Right renal pelvis (tissue), 4 donors: ENCODE measurements at regions not wholly inside any gene's neighbourhood (a gene's known extent, or its start where the extent isn't known, plus 50 kb on each side); places are given as distances from the start of the nearest gene placed in this dataset.
"Not testable (repeated sequence)": the region's sequence is repeated elsewhere in the genome, so short reads cannot be mapped to it uniquely, and the experiment has no call there.

Source experiments
- DNase-seq, 4 donors: peaks; one replicate each; pipeline ENCODE4 v3.0.0-alpha.2; 2013; ENCODE audit warnings: low read depth in 4 of 4, low spot score in 3 of 4, missing footprints in 1 of 4

DNA sequence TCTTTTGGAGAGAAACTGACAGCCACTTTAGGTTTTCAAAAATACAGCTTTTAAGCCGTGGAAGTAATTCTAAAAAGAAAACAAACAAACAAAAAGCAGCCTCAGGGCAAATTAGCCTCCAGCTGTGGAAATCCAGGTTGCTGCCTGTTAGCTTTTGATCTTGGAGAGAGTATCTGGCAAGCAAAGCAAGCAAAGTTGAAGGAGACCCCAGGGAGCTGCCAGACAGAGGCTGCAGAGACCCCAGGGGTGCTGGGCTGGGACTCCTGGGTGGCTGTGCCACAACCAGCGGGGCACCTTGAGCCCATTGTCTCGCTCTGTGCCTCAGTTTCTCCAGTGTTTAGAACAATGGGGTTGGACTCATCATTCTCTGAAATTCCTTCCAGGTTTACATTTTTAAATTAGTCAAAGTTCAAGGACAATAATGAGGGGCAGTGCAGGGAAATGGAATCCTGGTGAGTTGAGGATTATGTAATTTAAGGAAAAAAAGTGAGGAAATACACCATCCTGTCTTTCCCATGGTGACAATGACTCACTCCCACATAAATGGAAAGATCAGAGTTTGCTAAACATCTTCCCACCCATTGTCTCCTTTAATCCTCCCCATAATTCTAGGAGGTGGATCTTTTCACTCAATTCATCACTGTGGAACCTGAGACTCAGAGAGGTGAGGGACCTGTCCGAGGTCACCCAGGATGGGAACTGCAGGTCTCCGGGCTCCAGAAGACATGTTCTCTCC is 480.5 kb downstream of the MATN1 start:
- no peak for DNase-seq

GRCh38 chr1:30242168-30242567 is 481.2 kb downstream of the MATN1 start:
- DNase-seq, result peak; percentile 5 to 44 (median 18)

GRCh38 chr1:30241681-30242080 is 481.7 kb downstream of the MATN1 start:
- no peak for DNase-seq

- DNase-seq, result no peak
Measured at GRCh38 chr1:30234091-30234490, 489.3 kb downstream of the MATN1 start.

DNA sequence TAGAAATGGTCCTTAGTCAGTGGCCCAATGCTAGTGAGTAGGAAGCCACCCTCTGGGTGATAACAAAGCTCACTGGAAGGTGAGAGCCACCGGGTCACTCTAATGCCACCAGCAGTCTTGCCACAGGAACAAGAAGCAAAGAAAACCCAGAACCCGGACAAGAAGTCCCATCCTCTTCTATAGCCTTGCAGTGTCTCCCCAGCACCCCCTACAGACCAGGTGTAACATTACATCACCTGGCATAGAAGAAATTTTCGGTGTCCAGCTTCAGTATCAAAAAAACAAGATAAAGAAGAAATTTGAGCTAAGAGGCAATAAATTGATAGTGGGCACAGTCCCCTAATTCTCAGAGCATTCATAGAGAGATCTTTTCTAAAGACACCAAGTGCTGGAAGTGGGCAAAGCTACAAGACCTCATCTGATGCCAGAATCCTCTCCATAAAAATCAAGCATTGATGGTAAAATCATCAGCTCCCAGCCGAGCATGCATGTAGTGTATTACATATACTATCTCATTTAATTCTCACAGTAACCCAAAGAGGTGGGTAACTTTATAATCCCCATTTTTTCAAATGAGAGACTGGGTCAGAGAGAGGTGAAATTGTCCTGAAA is 491.0 kb downstream of the MATN1 start:
- DNase-seq, result no peak

- no peak for DNase-seq
Measured at GRCh38 chr1:30229960-30230359, 493.4 kb downstream of the MATN1 start.

GRCh38 chr1:30229557-30229956 is 493.8 kb downstream of the MATN1 start:
- DNase-seq, result no peak

- no peak for DNase-seq
Measured at GRCh38 chr1:30226648-30227047, 496.7 kb downstream of the MATN1 start.

- DNase-seq, result no peak
Measured at GRCh38 chr1:30225357-30225756, 498.0 kb downstream of the MATN1 start.

DNA sequence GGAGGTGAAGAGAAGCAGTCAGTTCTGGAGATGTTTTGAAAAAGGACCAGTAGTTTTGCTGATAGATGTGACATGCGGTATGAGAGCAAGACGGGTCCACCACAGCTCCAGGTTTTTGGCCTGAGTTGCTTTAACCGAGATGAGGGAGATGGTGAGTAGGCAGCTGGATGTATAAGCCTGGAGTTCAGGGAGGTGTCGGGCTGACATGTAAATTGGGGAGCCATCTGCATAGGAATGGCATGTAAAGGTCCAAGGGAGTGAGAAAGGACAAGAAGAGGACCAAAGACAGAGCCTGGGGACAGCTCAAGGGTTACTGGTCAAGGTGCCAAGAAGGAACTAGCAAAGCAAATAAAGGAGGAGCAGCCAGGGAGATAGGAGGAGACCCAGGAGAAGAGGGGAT is 503.7 kb downstream of the MATN1 start:
- no peak for DNase-seq

GRCh38 chr1:30218438-30218837 is 504.9 kb downstream of the MATN1 start:
- no peak for DNase-seq

DNA sequence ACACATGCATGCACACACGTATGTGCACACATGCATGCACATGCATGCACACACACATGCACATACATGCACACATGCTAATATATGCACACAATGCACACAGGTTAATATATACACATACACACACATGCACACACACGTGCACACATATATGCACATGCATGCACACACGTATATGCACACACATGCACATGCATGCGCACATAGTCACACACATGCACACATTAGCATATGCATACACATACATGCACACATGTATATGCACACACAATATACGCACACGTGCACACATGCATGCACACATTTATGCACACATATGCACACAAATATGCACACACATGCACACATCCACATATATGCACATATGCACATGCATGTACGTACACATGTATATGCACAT is 506.8 kb downstream of the MATN1 start:
- no peak for DNase-seq

DNA sequence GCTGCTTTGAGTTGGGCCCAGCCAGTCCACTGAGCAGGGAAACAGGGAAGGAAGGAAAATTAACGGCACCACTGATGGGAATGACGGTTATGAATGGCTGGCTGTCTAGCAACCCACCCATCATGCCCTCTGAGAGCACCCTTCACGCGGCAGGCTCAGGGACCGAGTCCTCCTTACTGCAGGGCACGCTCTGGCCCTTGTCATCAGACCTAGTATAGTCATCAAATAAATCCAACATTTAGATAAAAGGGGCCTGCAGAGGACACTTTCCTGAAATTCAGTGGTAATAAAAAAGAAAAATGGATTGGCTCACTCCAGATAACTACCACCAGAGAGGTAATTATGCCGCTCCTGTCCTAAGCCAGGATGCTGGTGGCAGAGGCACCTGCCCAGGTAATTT is 509.4 kb downstream of the MATN1 start:
- no peak for DNase-seq

GRCh38 chr1:30207962-30208361 is 515.4 kb downstream of the MATN1 start:
- not testable (repeated sequence) for DNase-seq

GRCh38 chr1:30206631-30207030 is 516.8 kb downstream of the MATN1 start:
- not testable (repeated sequence) for DNase-seq

- not testable (repeated sequence) for DNase-seq
Measured at GRCh38 chr1:30204916-30205315, 518.5 kb downstream of the MATN1 start.

DNA sequence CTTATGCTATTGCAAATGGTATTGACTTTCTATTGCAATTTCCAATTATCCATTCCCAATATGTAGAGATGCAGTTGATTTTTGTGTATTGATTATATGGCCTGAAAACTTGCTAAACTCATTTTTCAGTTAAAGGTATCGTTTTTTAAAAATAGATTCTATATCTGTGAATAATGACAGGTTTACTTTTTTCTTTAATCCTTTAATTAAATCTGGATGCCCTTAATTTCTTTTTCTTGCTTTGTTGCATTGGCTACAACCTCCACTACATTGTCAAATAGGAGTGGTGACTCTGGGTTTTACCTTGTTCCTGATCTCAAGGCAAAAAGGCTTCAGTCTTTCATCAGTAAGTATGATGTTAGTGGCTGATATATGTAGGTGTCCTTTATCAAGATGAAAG is 522.4 kb downstream of the MATN1 start:
- DNase-seq, result no peak

- DNase-seq, result no peak
Measured at GRCh38 chr1:30200161-30200560, 523.2 kb downstream of the MATN1 start.

DNA sequence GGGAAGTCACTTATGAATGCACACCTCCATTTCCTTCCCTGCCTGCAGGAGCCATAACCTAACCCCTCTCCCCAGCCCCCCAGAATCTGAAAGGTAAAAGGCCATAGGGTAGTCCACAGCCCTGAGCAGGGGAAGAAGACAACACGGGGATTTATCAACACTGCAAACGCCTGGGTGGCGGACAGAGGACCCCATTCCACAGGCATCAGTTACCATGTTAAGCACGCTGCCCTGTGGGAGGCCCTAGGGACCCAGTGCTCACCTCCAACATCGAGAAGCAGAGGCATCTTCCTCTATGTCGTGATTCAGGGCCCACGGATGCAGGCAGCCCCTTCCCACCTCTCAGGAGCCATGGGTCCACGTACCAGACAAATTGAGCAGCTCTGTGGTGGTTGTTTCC is 523.8 kb downstream of the MATN1 start:
- DNase-seq, result no peak

GRCh38 chr1:30198795-30199403 is 524.5 kb downstream of the MATN1 start:
- no peak for DNase-seq

GRCh38 chr1:30198451-30198760 is 525.0 kb downstream of the MATN1 start:
- DNase-seq, result no peak
